Activated T-helper 17 cell treated with anti-CD3 and anti-CD28 coated beads, Interleukin-2, amount 50 U/mL, for 72 hours (primary cell): ENCODE measurements at regions not wholly inside any gene's neighbourhood (a gene's known extent, or its start where the extent isn't known, plus 50 kb on each side); places are given as distances from the start of the nearest gene placed in this dataset.
"Not testable (repeated sequence)": the region's sequence is repeated elsewhere in the genome, so short reads cannot be mapped to it uniquely, and the experiment has no call there.

ENCODE experiments used
- ATAC-seq: fragments of 150-1000 bp; cut with Tn5 transposase; replicated peaks from 2 replicates; pipeline ENCODE4 v1.10.0; 2021; ENCODE audit warnings: mild to moderate bottlenecking, moderate library complexity
- H3K27ac Mint-ChIP-seq: one replicate; pipeline ENCODE4 v1.8.0; 2022; ENCODE audit warnings: mixed read lengths
- H3K27me3 Mint-ChIP-seq: one replicate; pipeline ENCODE4 v1.8.0; 2022; ENCODE audit warnings: mixed read lengths
- H3K36me3 Mint-ChIP-seq: one replicate; pipeline ENCODE4 v1.8.0; 2022; ENCODE audit warnings: low read depth, mild to moderate bottlenecking, mixed read lengths
- H3K4me1 Mint-ChIP-seq: one replicate; pipeline ENCODE4 v1.8.0; 2022; ENCODE audit warnings: mixed read lengths
- H3K4me3 Mint-ChIP-seq: one replicate; pipeline ENCODE4 v1.8.0; 2022; ENCODE audit warnings: mild to moderate bottlenecking, mixed read lengths
- H3K9me3 Mint-ChIP-seq: one replicate; pipeline ENCODE4 v1.8.0; 2022; ENCODE audit warnings: mixed read lengths

DNA sequence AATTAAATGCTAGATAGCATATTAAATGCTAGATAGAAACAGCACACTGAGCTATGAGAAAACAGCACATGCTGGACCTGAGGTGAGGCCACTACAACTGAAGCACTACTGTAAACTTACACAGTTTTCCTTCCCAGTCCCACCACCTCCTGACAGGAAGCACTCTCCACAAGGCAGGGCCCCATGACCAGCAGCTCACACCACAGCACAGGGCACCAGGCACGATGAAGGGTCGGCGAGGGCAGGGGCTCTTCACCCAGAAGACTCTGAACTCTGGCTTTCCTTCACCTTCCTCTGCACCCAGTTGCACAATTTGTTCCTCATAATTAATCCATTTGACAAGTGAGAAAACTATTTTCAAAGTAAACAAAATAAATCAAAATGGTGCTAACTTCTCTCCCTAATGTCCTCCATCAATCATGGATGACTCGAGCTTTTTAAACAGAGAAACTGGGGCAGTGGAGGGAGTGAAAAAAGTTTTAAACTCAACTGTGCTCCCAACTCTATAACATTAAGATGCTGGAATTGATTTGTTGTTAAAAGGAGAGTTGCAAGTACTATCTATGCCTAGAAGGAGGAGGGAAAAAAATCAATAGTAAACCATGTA is 568.7 kb downstream of the UQCRFS1 start:
- no peaks in the 10 kb centered on the region for H3K4me1 Mint-ChIP-seq
- no peaks in the 10 kb centered on the region for H3K27me3 Mint-ChIP-seq
- no peak overlapping the region for H3K4me3 Mint-ChIP-seq
- H3K27ac Mint-ChIP-seq: no peak overlapping the region
- ATAC-seq: no peak
- no peaks in the 10 kb centered on the region for H3K36me3 Mint-ChIP-seq
- H3K9me3 Mint-ChIP-seq: peaks cover 3% of the 10 kb centered on the region

DNA sequence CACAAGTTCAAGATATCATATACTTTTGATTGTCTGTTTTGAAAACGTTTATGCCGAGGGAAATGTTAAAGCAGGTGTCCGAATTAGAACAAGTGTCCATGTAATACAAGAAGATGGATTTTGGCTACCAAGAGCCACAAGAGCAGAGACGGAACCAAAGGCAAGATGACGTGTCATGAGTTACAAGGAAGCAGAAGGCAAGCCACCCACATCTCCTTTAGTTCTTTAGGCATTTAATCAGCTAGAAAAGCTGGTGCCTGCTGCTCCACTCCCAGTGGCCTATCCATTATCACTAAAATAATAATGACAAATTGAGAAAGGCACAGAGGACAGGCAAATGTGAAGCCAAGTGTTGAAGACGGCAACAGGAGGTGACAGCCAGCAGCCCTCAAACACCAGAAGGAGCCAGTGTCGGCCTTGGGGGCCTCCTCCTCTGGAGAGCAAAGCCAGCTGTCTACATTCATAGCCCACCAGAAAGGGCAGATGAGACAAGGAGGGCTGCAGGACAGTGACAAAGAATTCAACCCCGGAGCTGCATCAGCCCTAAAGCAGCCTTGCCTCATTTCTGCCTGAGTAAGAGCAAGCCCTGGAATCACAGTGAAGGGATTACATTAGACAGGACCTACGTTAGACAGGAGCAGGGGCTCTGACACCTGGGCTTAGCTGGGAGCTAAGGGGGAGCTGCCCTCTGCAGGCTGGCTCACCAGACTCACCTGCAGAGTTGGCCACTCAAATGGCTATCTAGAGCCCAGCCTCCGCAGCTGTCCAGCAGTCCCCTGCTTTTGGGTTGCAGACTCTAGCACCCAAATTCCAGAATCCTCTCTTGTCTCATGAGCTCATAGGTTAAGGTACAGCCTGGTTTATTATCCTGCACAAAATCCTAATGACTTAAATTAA is 569.9 kb downstream of the UQCRFS1 start:
- no peaks in the 10 kb centered on the region for H3K36me3 Mint-ChIP-seq
- no peak overlapping the region for H3K27ac Mint-ChIP-seq
- H3K27me3 Mint-ChIP-seq: no peaks in the 10 kb centered on the region
- no peak for ATAC-seq
- H3K4me1 Mint-ChIP-seq: no peaks in the 10 kb centered on the region
- no peak overlapping the region for H3K4me3 Mint-ChIP-seq
- peaks cover 8% of the 10 kb centered on the region for H3K9me3 Mint-ChIP-seq

DNA sequence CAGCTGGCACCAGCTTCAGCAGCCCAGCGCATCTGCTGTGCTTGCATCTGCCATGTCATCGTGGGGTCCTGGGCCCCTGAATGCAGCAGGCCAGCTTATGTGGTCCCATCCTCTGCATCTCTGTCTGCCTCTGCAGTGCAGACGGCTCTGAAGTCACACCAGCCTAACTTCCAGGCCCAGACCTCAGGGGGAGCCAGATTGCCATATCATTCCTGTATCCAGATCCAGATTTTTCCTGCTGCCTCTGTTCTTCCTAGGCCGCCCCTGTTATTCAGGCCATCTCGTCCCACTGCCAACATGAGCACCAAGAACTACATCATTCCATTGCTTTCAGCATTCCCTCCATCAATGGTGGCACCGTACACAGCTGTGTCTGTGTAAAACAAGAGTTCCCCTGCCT is 571.6 kb downstream of the UQCRFS1 start:
- no peaks in the 10 kb centered on the region for H3K36me3 Mint-ChIP-seq
- no peaks in the 10 kb centered on the region for H3K27me3 Mint-ChIP-seq
- peaks cover 12% of the 10 kb centered on the region for H3K9me3 Mint-ChIP-seq
- no peak overlapping the region for H3K27ac Mint-ChIP-seq
- no peak overlapping the region for H3K4me3 Mint-ChIP-seq
- no peaks in the 10 kb centered on the region for H3K4me1 Mint-ChIP-seq
- ATAC-seq: no peak

DNA sequence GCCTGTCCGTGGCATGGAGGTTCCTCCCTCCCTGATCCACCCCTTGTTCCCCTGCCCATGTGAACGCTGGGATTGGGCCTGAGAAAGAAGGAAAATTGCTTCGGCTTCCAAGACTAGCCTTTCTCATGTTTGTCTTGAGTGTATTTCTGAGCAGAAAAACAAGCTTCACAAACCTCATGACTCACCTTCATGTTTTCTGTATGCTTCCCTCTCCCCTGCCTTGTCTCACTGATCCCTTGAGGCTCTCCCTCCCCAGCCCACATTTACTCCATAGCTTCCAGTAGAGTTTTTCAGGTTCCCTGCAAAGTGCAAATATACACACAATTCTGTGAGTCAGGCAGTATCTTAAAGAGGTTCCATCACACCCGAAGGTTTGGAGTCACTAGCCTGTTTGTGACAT is 572.4 kb downstream of the UQCRFS1 start:
- H3K27ac Mint-ChIP-seq: no peak overlapping the region
- H3K9me3 Mint-ChIP-seq: peaks cover 12% of the 10 kb centered on the region
- no peak for ATAC-seq
- H3K27me3 Mint-ChIP-seq: no peaks in the 10 kb centered on the region
- no peak overlapping the region for H3K4me3 Mint-ChIP-seq
- no peaks in the 10 kb centered on the region for H3K4me1 Mint-ChIP-seq
- no peaks in the 10 kb centered on the region for H3K36me3 Mint-ChIP-seq

DNA sequence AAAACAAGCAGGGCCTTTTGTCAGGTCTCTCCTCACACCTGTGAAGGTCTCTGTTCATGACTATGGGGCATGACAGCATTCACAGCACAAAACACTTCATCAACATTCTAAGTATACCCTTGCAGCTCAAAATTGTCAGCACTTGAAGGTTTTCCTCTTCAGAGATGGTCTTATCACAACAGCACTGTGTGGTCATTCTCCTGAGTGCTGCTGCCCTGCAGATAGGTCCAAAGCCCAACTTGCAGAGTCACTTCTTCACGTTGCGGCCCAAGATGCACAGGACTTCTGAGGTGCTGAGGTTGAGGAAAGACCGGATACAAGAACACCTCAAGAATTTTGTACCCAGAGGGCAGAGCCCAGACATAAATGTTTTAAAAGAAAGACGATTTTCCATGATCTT is 574.5 kb downstream of the UQCRFS1 start:
- no peak overlapping the region for H3K27ac Mint-ChIP-seq
- no peaks in the 10 kb centered on the region for H3K36me3 Mint-ChIP-seq
- no peak overlapping the region for H3K4me3 Mint-ChIP-seq
- no peaks in the 10 kb centered on the region for H3K4me1 Mint-ChIP-seq
- no peaks in the 10 kb centered on the region for H3K27me3 Mint-ChIP-seq
- ATAC-seq: no peak
- H3K9me3 Mint-ChIP-seq: peaks cover 12% of the 10 kb centered on the region

DNA sequence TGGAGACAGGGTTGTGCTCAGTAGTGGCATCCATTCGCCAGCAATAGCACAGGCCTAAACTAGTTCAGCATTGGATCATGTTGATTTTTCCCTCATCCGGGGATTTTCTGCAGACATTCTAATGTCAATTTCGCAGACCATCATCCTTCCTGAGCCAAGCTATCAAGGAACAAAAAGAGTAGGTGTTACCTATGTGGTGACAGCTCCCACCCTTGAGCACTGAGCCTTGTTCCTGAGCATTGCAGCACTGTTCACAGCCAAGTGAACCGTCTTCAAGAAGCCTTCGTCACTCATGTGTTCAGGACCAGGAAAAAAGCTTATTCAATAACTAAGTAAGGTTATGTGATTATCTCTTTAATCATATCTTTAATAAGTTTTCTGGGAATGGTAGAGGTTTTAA is 576.2 kb downstream of the UQCRFS1 start:
- H3K9me3 Mint-ChIP-seq: peaks cover 12% of the 10 kb centered on the region
- no peaks in the 10 kb centered on the region for H3K4me1 Mint-ChIP-seq
- no peak overlapping the region for H3K27ac Mint-ChIP-seq
- H3K4me3 Mint-ChIP-seq: no peak overlapping the region
- ATAC-seq: no peak
- no peaks in the 10 kb centered on the region for H3K36me3 Mint-ChIP-seq
- no peaks in the 10 kb centered on the region for H3K27me3 Mint-ChIP-seq

DNA sequence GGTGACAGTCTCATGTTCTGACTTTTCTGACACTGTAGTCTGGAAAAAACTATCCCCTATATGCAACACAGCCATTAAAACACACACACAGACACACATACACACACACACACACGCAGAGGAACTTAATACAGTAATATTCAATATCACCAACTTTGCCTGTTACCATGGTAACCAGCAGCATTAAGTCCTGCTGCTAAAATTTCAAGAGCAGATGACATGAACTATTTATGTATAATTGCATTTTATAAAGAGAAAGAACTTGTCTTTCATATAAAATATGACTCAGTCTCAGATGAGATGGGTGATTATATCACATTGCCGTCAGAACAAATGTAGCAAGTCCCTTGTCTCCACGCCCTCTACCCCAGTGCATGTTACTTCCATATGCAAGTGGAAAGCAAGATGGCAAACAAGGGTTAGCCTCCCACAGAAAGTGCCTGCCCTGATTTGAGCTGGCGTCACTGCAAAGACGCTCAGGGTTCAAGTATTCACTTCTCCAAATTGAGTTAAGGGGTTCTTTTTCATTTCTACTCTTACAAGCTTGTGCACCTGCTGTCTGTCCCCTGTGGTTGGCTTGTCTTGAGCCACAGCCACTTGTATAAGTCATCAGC is 576.8 kb downstream of the UQCRFS1 start:
- Mint-ChIP-seq H3K4me3 (no peak overlapping the region), H3K27me3 (no peaks in the 10 kb centered on the region), H3K4me1 (no peaks in the 10 kb centered on the region), H3K36me3 (no peaks in the 10 kb centered on the region), H3K27ac (no peak overlapping the region), H3K9me3 (peaks cover 12% of the 10 kb centered on the region)
- no peak for ATAC-seq

DNA sequence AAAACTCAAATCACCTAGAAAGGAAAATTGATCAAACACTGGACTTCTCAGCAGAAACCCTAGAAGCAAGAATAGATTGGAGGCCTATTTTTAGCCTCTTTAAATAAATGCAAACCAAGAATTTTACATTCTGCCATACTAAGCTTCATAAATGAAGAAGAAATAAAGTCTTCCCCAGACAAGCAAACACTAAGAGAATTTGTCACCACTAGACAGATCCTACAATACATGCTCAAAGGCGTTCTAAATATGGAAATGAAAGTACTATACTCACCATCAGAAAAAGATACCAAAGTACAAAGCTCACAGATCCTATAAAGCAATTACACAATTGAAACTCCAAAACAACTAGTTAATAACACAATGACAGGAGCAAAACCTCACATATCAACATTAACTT is 578.1 kb downstream of the UQCRFS1 start:
- no peaks in the 10 kb centered on the region for H3K36me3 Mint-ChIP-seq
- no peak for ATAC-seq
- no peaks in the 10 kb centered on the region for H3K27me3 Mint-ChIP-seq
- peaks cover 10% of the 10 kb centered on the region for H3K9me3 Mint-ChIP-seq
- no peak overlapping the region for H3K27ac Mint-ChIP-seq
- no peak overlapping the region for H3K4me3 Mint-ChIP-seq
- no peaks in the 10 kb centered on the region for H3K4me1 Mint-ChIP-seq

DNA sequence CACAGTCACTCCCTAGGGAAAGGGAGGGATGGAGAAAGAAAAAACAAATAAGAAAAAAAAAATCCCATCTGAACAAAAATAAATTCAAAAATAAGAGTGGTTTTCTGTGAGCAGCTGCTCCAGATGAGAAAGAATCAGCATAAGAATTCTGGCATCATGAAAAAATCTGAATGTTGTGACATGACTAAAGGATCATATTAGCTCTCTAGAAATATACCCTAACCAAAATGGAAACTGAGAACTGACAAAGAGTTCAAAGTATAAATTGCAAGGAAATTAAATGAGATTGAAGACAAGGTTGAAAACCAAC is 579.0 kb downstream of the UQCRFS1 start:
- Mint-ChIP-seq H3K4me1 (no peaks in the 10 kb centered on the region), H3K27ac (no peak overlapping the region), H3K36me3 (no peaks in the 10 kb centered on the region), H3K27me3 (no peaks in the 10 kb centered on the region), H3K9me3 (peaks cover 13% of the 10 kb centered on the region), H3K4me3 (no peak overlapping the region)
- ATAC-seq: no peak

DNA sequence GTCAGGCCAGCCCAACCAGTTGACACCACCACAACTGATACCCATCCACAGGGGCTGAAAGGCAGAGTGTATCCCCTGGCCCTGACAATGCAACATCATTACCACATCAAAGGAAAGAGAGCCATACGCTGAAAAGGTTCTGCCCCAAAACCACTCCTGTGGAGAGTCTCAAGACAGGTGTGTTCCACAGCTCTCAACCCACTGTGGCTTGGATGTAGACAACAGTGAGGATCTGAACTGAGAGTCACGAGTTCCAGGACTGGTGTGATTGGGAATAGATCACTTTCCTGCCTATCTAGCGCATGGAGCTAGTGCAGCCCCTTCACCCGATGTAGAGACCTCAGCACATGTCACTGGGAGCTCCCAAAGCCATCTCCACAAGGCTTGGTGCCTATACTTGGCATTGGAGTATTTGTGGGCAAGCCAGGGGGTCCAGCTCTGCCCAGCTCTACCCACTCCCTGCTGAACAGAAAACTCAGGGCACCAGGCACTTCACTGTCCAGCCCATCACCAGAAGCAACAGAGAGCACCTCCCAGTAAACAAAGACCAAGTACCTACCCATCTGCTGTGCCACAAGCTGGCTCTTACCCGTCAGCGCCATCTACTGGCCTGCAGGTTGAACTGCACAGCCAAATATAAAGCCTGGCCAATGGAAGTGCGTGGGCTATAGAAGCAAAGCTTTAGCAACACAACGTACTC is 579.5 kb downstream of the UQCRFS1 start:
- Mint-ChIP-seq H3K4me1 (no peaks in the 10 kb centered on the region), H3K27ac (no peak overlapping the region), H3K36me3 (no peaks in the 10 kb centered on the region), H3K9me3 (peaks cover 12% of the 10 kb centered on the region), H3K4me3 (no peak overlapping the region), H3K27me3 (no peaks in the 10 kb centered on the region)
- peak; percentile 43 for ATAC-seq

DNA sequence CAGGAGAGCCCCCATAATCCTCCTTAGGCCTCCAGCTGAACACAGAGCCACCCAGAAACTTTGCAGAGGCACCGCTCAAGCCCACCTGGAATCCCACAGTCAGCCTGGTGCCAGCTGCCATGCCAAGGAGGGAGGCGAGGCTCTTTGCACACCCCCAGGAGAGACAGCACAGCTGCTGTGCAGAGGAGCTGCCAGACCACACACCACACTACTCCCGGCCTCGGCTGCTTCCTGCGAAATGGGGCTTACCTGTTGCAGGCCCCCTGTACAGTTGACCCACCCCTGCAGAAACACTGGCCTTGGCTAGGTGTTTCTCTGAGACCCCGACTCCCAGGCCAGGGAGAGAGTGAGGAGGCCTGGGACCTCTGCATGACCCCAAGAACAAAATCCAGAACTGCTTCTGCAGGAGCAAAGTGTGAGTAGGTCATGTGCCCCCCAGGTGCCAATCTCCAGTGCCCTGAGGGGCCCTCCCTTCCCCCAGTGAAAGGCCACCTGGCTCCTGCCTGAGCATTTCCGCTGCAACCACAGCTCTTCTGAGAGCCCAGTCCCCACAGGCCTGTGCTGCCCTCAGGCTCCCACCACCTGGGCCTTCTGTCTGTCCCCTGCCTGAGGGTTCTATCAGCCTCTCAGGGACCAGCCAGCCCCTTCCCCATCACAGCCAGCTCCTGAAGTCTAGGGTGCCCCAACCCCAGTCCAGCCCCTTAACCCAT is 580.4 kb downstream of the UQCRFS1 start:
- H3K9me3 Mint-ChIP-seq: peaks cover 11% of the 10 kb centered on the region
- no peak overlapping the region for H3K4me3 Mint-ChIP-seq
- H3K27me3 Mint-ChIP-seq: no peaks in the 10 kb centered on the region
- ATAC-seq: no peak
- H3K4me1 Mint-ChIP-seq: no peaks in the 10 kb centered on the region
- no peaks in the 10 kb centered on the region for H3K36me3 Mint-ChIP-seq
- H3K27ac Mint-ChIP-seq: no peak overlapping the region

DNA sequence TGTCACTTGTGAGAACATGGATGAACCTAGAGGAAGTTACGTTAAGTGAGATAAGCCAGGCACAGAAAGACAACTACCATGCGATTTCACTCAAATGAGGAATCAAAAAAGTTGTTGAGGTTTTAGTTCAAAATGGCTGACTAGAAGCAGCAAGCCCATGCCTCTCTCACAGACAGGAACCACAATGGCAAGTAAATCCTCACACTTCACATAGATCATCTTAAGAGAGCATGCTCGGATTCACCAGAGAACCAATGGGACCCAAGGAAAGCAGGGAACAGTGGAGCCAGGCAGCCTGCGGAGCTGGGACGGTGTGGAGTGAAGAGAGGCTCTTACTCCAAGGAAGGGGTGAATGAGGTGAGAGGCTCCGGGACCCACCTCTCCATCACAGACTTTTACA is 581.0 kb downstream of the UQCRFS1 start:
- peaks cover 8% of the 10 kb centered on the region for H3K9me3 Mint-ChIP-seq
- no peak overlapping the region for H3K4me3 Mint-ChIP-seq
- H3K27ac Mint-ChIP-seq: no peak overlapping the region
- H3K27me3 Mint-ChIP-seq: no peaks in the 10 kb centered on the region
- no peaks in the 10 kb centered on the region for H3K4me1 Mint-ChIP-seq
- H3K36me3 Mint-ChIP-seq: no peaks in the 10 kb centered on the region
- ATAC-seq: no peak

DNA sequence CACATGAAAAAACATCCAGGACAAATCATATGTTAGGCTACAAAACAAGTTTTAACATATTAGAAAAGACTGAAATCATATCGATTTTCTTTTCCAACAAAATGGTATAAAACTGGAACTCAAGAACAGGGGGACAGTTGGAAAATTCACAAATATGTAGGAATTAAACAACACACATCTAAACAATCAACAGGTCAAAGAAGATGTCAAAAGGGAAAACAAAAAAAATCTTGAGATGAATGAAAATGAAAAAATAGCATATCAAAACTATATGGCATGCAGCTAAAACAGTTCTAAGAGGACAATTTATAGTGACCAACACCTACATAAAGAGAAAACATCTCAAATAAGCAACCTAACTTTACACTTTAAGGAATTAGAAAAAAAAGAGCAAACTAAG is 585.3 kb downstream of the UQCRFS1 start:
- Mint-ChIP-seq H3K27me3 (no peaks in the 10 kb centered on the region), H3K9me3 (peaks cover 10% of the 10 kb centered on the region), H3K4me3 (no peak overlapping the region), H3K27ac (no peak overlapping the region), H3K36me3 (no peaks in the 10 kb centered on the region), H3K4me1 (no peaks in the 10 kb centered on the region)
- no peak for ATAC-seq

DNA sequence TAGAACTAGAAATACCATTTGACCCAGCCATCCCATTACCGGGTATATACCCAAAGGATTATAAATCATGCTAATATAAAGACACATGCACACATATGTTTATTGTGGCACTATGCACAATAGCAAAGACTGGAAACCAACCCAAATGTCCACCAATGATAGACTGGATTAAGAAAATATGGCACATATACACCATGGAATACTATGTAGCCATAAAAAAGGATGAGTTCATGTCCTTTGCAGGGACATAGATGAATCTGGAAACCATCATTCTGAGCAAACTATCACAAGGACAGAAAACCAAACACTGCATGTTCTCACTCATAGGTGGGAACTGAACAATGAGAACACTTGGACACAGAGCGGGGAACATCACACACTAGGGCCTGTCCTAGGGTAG is 586.5 kb downstream of the UQCRFS1 start:
- H3K4me3 Mint-ChIP-seq, H3K4me1 Mint-ChIP-seq, H3K36me3 Mint-ChIP-seq, H3K27ac Mint-ChIP-seq, ATAC-seq, H3K27me3 Mint-ChIP-seq: not testable (repeated sequence)
- peaks cover 14% of the 10 kb centered on the region for H3K9me3 Mint-ChIP-seq
